Left ventricle myocardium superior (tissue), 1 donor: ENCODE measurements at regions not wholly inside any gene's neighbourhood (a gene's known extent, or its start where the extent isn't known, plus 50 kb on each side); places are given as distances from the start of the nearest gene placed in this dataset.

Source experiments
- ATAC-seq: fragments of 200-7000 bp; cut with Tn5 transposase; one replicate; pipeline ENCODE4 v1.9.1; 2020; ENCODE audit warnings: mild to moderate bottlenecking, moderate library complexity
- DNase-seq: peaks from one replicate; pipeline ENCODE4 v3.0.0-alpha.2; 2020
- intact Hi-C: fragments of 100-400 bp; cut with micrococcal nuclease; formaldehyde crosslinking; loops from one replicate; pipeline ENCODE4 v1.11.0; 2022
- donor health status: DM: no; HTN: yes; CAD: no; lungs with severe emphysema.

- no peak for DNase-seq
- peak; percentile 45 for ATAC-seq
Observed at GRCh38 chr20:55242853-55243252, 762.5 kb downstream of the CBLN4 start.

GRCh38 chr20:55239269-55239668 is 763.9 kb downstream of the DOK5 start:
- intact Hi-C loops = no loop called here
- ATAC-seq (no peak), DNase-seq (no peak)

More at GRCh38 chr20:55242853-55243252, 762.5 kb downstream of the CBLN4 start:
- intact Hi-C loops = no loop called here

- no peak for ATAC-seq
- intact Hi-C loops = no loop called here
Observed at GRCh38 chr20:55232647-55233046, 757.3 kb downstream of the DOK5 start.

GRCh38 chr20:55229451-55229850 is 754.1 kb downstream of the DOK5 start:
- intact Hi-C loops = no loop called here
- ATAC-seq = no peak
- DNase-seq = no peak

More at GRCh38 chr20:55232647-55233046, 757.3 kb downstream of the DOK5 start:
- DNase-seq = no peak

- ATAC-seq (no peak), DNase-seq (no peak)
- intact Hi-C loops = no loop called here
Observed at GRCh38 chr20:55216525-55217242, 741.3 kb downstream of the DOK5 start.

GRCh38 chr20:55213653-55214052 is 738.3 kb downstream of the DOK5 start:
- ATAC-seq = no peak
- DNase-seq = no peak
- intact Hi-C loops = no loop called here

GRCh38 chr20:55211481-55211880 is 736.1 kb downstream of the DOK5 start:
- DNase-seq (no peak), ATAC-seq (no peak)
- intact Hi-C loops = no loop called here

GRCh38 chr20:55205665-55206064 is 730.3 kb downstream of the DOK5 start:
- ATAC-seq (no peak), DNase-seq (no peak)
- intact Hi-C loops = no loop called here

GRCh38 chr20:55200317-55200716 is 724.9 kb downstream of the DOK5 start:
- DNase-seq = no peak
- ATAC-seq = no peak
- intact Hi-C loops = no loop called here

- intact Hi-C loops = no loop called here
- no peak for DNase-seq
- no peak for ATAC-seq
Observed at GRCh38 chr20:55194947-55195346, 719.6 kb downstream of the DOK5 start.

- intact Hi-C loops = no loop called here
- no peak for ATAC-seq
- no peak for DNase-seq
Observed at GRCh38 chr20:55186228-55186627, 710.8 kb downstream of the DOK5 start.

GRCh38 chr20:55175081-55175480 is 699.7 kb downstream of the DOK5 start:
- intact Hi-C loops = no loop called here
- DNase-seq (no peak), ATAC-seq (no peak)

- intact Hi-C loops = no loop called here
- ATAC-seq (no peak), DNase-seq (no peak)
Observed at GRCh38 chr20:55174635-55175034, 699.2 kb downstream of the DOK5 start.

- no peak for ATAC-seq
- intact Hi-C loops = no loop called here
- no peak for DNase-seq
Observed at GRCh38 chr20:55174172-55174571, 698.8 kb downstream of the DOK5 start.

GRCh38 chr20:55173601-55174000 is 698.2 kb downstream of the DOK5 start:
- intact Hi-C loops = no loop called here
- ATAC-seq = peak; percentile 24
- no peak for DNase-seq

GRCh38 chr20:55172310-55173002 is 697.1 kb downstream of the DOK5 start:
- intact Hi-C loops = no loop called here
- DNase-seq (no peak), ATAC-seq (no peak)

- intact Hi-C loops = no loop called here
- no peak for ATAC-seq
Observed at GRCh38 chr20:55166063-55166462, 690.7 kb downstream of the DOK5 start.

GRCh38 chr20:55160996-55161395 is 685.6 kb downstream of the DOK5 start:
- intact Hi-C loops = no loop called here
- ATAC-seq (no peak), DNase-seq (no peak)

More at GRCh38 chr20:55166063-55166462, 690.7 kb downstream of the DOK5 start:
- DNase-seq = no peak

- DNase-seq = no peak
- ATAC-seq = no peak
- intact Hi-C loops = no loop called here
Observed at GRCh38 chr20:55160037-55160436, 684.6 kb downstream of the DOK5 start.

GRCh38 chr20:55159230-55159629 is 683.8 kb downstream of the DOK5 start:
- no peak for ATAC-seq
- intact Hi-C loops = no loop called here
- no peak for DNase-seq

GRCh38 chr20:55158446-55158845 is 683.1 kb downstream of the DOK5 start:
- no peak for ATAC-seq
- DNase-seq = no peak
- intact Hi-C loops = no loop called here
